GM18505 (cell line): ENCODE measurements at regions not wholly inside any gene's neighbourhood (a gene's known extent, or its start where the extent isn't known, plus 50 kb on each side); places are given as distances from the start of the nearest gene placed in this dataset.
"Not testable (repeated sequence)": the region's sequence is repeated elsewhere in the genome, so short reads cannot be mapped to it uniquely, and the experiment has no call there.

Experiments
- ATAC-seq: cut with Tn5 transposase; IDR thresholded peaks from one replicate; pipeline ENCODE4 v1.9.1; 2021; ENCODE audit not compliant: unreplicated experiment
- POLR2A ChIP-seq: IDR thresholded peaks from 4 replicates; pipeline ENCODE4 v1.6.1; 2011; ENCODE audit warnings: borderline replicate concordance; ENCODE audit not compliant: insufficient read depth, insufficient read length; ENCODE audit errors: extremely low read depth

GRCh38 chr4:164337219-164337944 is 416.5 kb upstream of the SMIM31 start:
- TF ChIP-seq POLR2A, result no peak
- no peak for ATAC-seq

GRCh38 chr4:164343472-164343976 is 410.4 kb upstream of the SMIM31 start:
- ATAC-seq, result no peak
- TF ChIP-seq POLR2A, result no peak

DNA sequence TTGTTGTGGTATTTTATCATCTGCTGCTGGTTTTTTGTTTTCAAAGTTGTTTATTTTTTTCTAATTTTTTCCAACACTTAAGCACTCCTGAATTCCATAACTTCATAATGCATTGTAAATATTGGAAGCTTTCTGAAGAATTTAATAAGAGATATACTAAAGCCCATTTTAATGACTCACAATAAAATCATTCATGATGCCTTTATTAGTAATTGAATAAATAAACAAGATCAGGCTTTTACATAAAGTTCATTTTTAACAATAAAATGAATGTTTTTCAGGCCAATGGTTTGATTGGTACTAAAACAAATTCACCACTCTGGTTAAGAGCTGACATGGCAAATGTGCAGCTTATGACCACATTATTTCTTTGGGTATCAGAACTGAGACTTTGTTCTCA is 408.2 kb upstream of the SMIM31 start:
- no peak for ATAC-seq
- TF ChIP-seq POLR2A, result no peak

- no peak for ATAC-seq
Measured at GRCh38 chr4:164350061-164350460, 403.9 kb upstream of the SMIM31 start.

DNA sequence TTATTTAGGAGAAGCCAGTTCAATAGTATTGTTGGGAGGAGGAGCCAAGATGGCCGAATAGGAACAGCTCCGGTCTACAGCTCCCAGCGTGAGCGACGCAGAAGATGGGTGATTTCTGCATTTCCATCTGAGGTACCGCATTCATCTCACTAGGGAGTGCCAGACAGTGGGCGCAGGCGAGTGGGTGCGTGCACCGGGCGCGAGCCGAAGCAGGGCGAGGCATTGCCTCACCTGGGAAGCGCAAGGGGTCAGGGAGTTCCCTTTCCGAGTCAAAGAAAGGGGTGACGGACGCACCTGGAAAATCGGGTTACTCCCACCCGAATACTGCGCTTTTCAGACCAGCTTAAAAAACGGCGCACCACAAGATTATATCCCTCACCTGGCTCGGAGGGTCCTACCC is 403.2 kb upstream of the SMIM31 start:
- ATAC-seq, result not testable (repeated sequence)

More at GRCh38 chr4:164350061-164350460, 403.9 kb upstream of the SMIM31 start:
- TF ChIP-seq POLR2A, result no peak

GRCh38 chr4:164357957-164358356 is 396.0 kb upstream of the SMIM31 start:
- no peak for ATAC-seq
- no peak for TF ChIP-seq POLR2A

DNA sequence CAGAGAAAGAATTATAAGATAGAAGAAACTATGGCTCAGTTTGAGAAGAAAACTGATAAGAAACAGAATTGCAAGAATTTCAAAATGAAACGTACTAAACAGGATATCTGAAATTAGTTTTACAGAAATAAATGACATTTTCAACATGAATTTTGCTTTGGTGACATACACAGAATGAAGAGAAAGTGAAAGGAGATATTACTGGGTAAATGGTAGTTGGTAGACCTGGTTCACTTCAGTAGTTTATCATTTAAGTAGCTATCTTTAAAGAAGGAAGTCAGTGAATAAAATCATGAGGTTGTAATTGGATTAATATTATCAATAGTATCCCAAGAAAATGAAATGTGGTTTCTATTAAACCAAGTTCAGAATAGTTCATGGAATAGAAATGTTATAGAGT is 395.5 kb upstream of the SMIM31 start:
- TF ChIP-seq POLR2A, result no peak
- ATAC-seq, result no peak

GRCh38 chr4:164359881-164360280 is 394.1 kb upstream of the SMIM31 start:
- TF ChIP-seq POLR2A, result no peak
- ATAC-seq, result no peak

- TF ChIP-seq POLR2A, result no peak
- ATAC-seq, result no peak
Measured at GRCh38 chr4:164368894-164369293, 385.0 kb upstream of the SMIM31 start.

GRCh38 chr4:164373021-164373420 is 380.9 kb upstream of the SMIM31 start:
- no peak for TF ChIP-seq POLR2A

GRCh38 chr4:164377277-164377676 is 376.7 kb upstream of the SMIM31 start:
- TF ChIP-seq POLR2A, result no peak
- no peak for ATAC-seq

More at GRCh38 chr4:164373021-164373420, 380.9 kb upstream of the SMIM31 start:
- ATAC-seq, result no peak

- no peak for ATAC-seq
- TF ChIP-seq POLR2A, result no peak
Measured at GRCh38 chr4:164378361-164378760, 375.6 kb upstream of the SMIM31 start.

GRCh38 chr4:164379694-164380093 is 374.2 kb upstream of the SMIM31 start:
- no peak for ATAC-seq
- no peak for TF ChIP-seq POLR2A

GRCh38 chr4:164381859-164382258 is 372.1 kb upstream of the SMIM31 start:
- ATAC-seq, result no peak
- no peak for TF ChIP-seq POLR2A

GRCh38 chr4:164383058-164383357 is 370.9 kb upstream of the SMIM31 start:
- ATAC-seq, result no peak
- no peak for TF ChIP-seq POLR2A
